HUDEP-2 (cell line): ENCODE measurements at regions not wholly inside any gene's neighbourhood (a gene's known extent, or its start where the extent isn't known, plus 50 kb on each side); places are given as distances from the start of the nearest gene placed in this dataset.

Experiments used
- DNase-seq, 76 experiments: peaks; one replicate each; lab custom pipeline; 2025; ENCODE audit not compliant: unreplicated experiment in 76 of 76; lab: John Stamatoyannopoulos, UW

- no peak for DNase-seq
Measured at GRCh38 chr1:204736836-204737235, 51.3 kb upstream of the LRRN2 start.

- DNase-seq: no peak
Measured at GRCh38 chr1:204738506-204738905, 53.0 kb upstream of the LRRN2 start.

GRCh38 chr1:204740354-204740753, 54.8 kb upstream of the LRRN2 start:
- DNase-seq: no peak

- no peak for DNase-seq
Measured at GRCh38 chr1:204741440-204741839, 55.9 kb upstream of the LRRN2 start.

GRCh38 chr1:204742676-204743251, 57.2 kb upstream of the LRRN2 start:
- DNase-seq: no peak

- no peak for DNase-seq
Measured at GRCh38 chr1:204744107-204744779, 58.7 kb upstream of the LRRN2 start.

GRCh38 chr1:204746838-204747442, 61.4 kb upstream of the LRRN2 start:
- DNase-seq: peak in 49 of 76 experiments; percentile 2 to 66 (median 27)

- no peak for DNase-seq
Measured at GRCh38 chr1:204751480-204751879, 65.9 kb upstream of the LRRN2 start.

- peak in 1 of 76 experiments; percentile 2 for DNase-seq
Measured at GRCh38 chr1:204751883-204752687, 66.5 kb upstream of the LRRN2 start.

- no peak for DNase-seq
Measured at GRCh38 chr1:204752688-204753040, 67.1 kb upstream of the LRRN2 start.

- DNase-seq: no peak
Measured at GRCh38 chr1:204754821-204755220, 69.3 kb upstream of the LRRN2 start.

GRCh38 chr1:204756349-204756748, 70.8 kb upstream of the LRRN2 start:
- no peak for DNase-seq

GRCh38 chr1:204756811-204757210, 71.3 kb upstream of the LRRN2 start:
- no peak for DNase-seq

- DNase-seq: no peak
Measured at GRCh38 chr1:204758601-204759000, 73.1 kb upstream of the LRRN2 start.

GRCh38 chr1:204760350-204760749, 74.8 kb upstream of the LRRN2 start:
- DNase-seq: no peak

- DNase-seq: no peak
Measured at GRCh38 chr1:204760757-204761156, 75.2 kb upstream of the LRRN2 start.

GRCh38 chr1:204763773-204764427, 78.4 kb upstream of the LRRN2 start:
- DNase-seq: peak in 68 of 76 experiments; percentile 13 to 82 (median 54)

GRCh38 chr1:204769997-204770396, 84.5 kb upstream of the LRRN2 start:
- no peak for DNase-seq

- DNase-seq: no peak
Measured at GRCh38 chr1:204771358-204771757, 85.8 kb upstream of the LRRN2 start.

- no peak for DNase-seq
Measured at GRCh38 chr1:204773246-204773645, 87.7 kb upstream of the LRRN2 start.

- DNase-seq: no peak
Measured at GRCh38 chr1:204775546-204775945, 90.0 kb upstream of the LRRN2 start.
